ENCODE measurements at regions not wholly inside any gene's neighbourhood (a gene's known extent, or its start where the extent isn't known, plus 50 kb on each side); places are given as distances from the start of the nearest gene placed in this dataset.

DNA sequence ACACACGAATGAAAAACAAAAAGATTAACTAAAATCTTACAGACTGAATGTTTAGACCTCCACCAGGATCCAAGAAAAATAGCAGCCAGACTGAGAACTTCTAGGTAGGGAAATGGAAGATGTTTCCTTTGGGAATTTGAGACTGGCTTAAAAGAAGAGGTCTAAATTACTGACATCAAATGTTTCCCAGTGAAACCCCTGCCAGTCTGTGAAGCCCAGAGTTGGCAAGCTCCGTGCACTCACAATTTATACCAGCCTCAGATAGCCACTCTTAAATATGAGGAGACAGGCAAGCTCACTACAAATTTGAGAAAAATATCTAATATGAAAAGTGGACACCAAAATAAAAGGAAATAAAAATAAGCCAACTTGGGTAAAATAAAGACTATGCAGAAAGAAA, 700.5 kb upstream of the ZNF385D start:
- WGBS (ENCODE audit: missing lambda C conversion rate): 6% methylated on average over 2 of the region's 2 CpGs
- H3K4me1 ChIP-seq: no peaks in the 10 kb centered on the region
- no peak overlapping the region for H3K4me2 ChIP-seq
- H3K9me3 ChIP-seq: no peaks in the 10 kb centered on the region
- TF ChIP-seq KDM1A (IDR thresholded peaks at IDR 0.05; ENCODE audit: low read depth) (no peak), FOXS1 (CRISPR knock-in tag; IDR thresholded peaks at IDR 0.05) (no peak), RCOR1 (IDR thresholded peaks at IDR 0.05; ENCODE audit: low read depth, low read length) (no peak), CHD4 (IDR thresholded peaks at IDR 0.05; ENCODE audit: borderline replicate concordance) (no peak), RARB (CRISPR knock-in tag; IDR thresholded peaks at IDR 0.05) (no peak), JUN (IDR thresholded peaks at IDR 0.05) (no peak), MAFK (IDR thresholded peaks at IDR 0.05; ENCODE audit: partially characterized antibody) (no peak), BHLHE40 (IDR thresholded peaks at IDR 0.05; ENCODE audit: low read depth, low read length) (no peak)
- TF ChIP-seq, protein P1, sequence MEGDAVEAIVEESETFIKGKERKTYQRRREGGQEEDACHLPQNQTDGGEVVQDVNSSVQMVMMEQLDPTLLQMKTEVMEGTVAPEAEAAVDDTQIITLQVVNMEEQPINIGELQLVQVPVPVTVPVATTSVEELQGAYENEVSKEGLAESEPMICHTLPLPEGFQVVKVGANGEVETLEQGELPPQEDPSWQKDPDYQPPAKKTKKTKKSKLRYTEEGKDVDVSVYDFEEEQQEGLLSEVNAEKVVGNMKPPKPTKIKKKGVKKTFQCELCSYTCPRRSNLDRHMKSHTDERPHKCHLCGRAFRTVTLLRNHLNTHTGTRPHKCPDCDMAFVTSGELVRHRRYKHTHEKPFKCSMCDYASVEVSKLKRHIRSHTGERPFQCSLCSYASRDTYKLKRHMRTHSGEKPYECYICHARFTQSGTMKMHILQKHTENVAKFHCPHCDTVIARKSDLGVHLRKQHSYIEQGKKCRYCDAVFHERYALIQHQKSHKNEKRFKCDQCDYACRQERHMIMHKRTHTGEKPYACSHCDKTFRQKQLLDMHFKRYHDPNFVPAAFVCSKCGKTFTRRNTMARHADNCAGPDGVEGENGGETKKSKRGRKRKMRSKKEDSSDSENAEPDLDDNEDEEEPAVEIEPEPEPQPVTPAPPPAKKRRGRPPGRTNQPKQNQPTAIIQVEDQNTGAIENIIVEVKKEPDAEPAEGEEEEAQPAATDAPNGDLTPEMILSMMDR (IDR thresholded peaks at IDR 0.05): no peak
- no peak for FAIRE-seq
- POLR2A ChIA-PET: no interaction called here
- CTCF ChIA-PET: no interaction called here
- H3K4me3 ChIP-seq: no peak overlapping the region
- H3K27ac ChIP-seq: no peak overlapping the region
- ATAC-seq: no peak
- no peak for DNase-seq (ENCODE audit: low read depth in 1 of 2, low spot score in 1 of 2)

DNA sequence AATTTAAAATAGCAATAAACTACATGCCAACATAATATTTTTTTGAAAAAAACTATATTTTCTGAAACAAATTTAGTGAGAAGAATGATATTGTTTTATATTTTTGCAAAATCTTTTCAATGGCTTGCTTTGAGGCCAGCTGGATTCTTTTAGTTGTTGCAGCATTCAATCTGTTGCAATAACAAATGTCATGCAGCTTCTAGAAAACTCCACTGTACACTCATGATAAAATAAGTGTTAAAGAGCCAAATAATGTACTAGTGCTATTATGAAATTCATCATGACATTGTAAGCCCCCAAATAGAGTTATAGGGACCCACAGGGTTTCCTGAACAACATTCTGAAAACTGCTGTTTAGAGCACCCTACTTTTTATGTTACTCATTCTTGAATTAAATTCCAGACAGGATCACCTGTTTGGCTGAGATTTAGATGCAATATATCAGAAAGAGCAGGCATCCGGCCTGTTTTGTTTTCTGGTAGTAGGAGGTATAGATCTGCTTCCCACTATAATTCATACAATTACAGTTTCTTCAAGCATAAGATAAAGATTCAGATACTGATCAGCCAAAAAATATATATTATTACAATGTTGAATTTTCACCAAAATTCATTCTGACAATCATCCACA, 703.0 kb upstream of the ZNF385D start:
- Histone ChIP-seq H3K4me2 (no peak overlapping the region), H3K27ac (no peak overlapping the region), H3K9me3 (no peaks in the 10 kb centered on the region), H3K4me1 (no peaks in the 10 kb centered on the region), H3K4me3 (no peak overlapping the region)
- no peak for ATAC-seq
- TF ChIP-seq, protein P2, sequence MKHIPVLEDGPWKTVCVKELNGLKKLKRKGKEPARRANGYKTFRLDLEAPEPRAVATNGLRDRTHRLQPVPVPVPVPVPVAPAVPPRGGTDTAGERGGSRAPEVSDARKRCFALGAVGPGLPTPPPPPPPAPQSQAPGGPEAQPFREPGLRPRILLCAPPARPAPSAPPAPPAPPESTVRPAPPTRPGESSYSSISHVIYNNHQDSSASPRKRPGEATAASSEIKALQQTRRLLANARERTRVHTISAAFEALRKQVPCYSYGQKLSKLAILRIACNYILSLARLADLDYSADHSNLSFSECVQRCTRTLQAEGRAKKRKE (CRISPR knock-in tag; IDR thresholded peaks at IDR 0.05; ENCODE audit: low read depth): no peak
- TF ChIP-seq, protein P1 (IDR thresholded peaks at IDR 0.05): no peak
- TF ChIP-seq TFCP2L1 (CRISPR knock-in tag; IDR thresholded peaks at IDR 0.05) (no peak), CBX8 (IDR thresholded peaks at IDR 0.05) (no peak), HOXA7 (CRISPR knock-in tag; IDR thresholded peaks at IDR 0.05) (no peak), PHF8 (IDR thresholded peaks at IDR 0.05; ENCODE audit: borderline replicate concordance, low read depth) (no peak), MAZ (IDR thresholded peaks at IDR 0.05; ENCODE audit: borderline replicate concordance, low read depth, low read length) (no peak)
- TF ChIP-seq, protein P3, sequence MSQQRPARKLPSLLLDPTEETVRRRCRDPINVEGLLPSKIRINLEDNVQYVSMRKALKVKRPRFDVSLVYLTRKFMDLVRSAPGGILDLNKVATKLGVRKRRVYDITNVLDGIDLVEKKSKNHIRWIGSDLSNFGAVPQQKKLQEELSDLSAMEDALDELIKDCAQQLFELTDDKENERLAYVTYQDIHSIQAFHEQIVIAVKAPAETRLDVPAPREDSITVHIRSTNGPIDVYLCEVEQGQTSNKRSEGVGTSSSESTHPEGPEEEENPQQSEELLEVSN (IDR thresholded peaks at IDR 0.05; ENCODE audit: borderline replicate concordance, low read depth): no peak
- 8% methylated on average over 1 of the region's 1 CpG for WGBS (ENCODE audit: missing lambda C conversion rate)
- FAIRE-seq: no peak
- CTCF ChIA-PET: no interaction called here
- POLR2A ChIA-PET: no interaction called here
- DNase-seq (ENCODE audit: low read depth in 1 of 2, low spot score in 1 of 2): no peak

DNA sequence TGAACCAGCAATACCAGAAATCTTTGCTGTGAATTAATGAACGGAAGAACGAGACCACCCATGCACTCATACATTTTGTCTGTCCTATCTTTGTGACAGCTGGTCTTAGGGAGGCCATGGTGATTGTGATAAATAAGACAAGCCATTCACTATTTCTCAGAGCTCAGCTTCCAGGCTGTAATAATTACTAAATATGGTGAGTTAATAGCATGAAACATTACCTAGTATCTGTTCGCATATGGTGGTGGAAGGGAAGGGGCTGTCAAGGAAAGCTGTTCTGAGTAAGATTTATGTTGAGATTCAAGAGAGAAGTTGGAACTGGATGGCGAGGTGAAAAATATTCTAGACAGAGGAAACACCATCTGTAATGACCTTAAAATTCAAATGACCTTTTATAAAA, 719.0 kb upstream of the ZNF385D start:
- no peak for FAIRE-seq
- ChIA-PET POLR2A (no interaction called here), CTCF (no interaction called here)
- 12% methylated on average over 4 of the region's 4 CpGs for WGBS (ENCODE audit: missing lambda C conversion rate)
- TF ChIP-seq, protein P2 (CRISPR knock-in tag; IDR thresholded peaks at IDR 0.05; ENCODE audit: low read depth): no peak
- TF ChIP-seq HDAC2 (IDR thresholded peaks at IDR 0.05) (no peak), BHLHE40 (IDR thresholded peaks at IDR 0.05; ENCODE audit: low read depth, low read length) (no peak), EP300 (IDR thresholded peaks at IDR 0.05) (no peak), CBX8 (IDR thresholded peaks at IDR 0.05) (no peak), FOXS1 (CRISPR knock-in tag; IDR thresholded peaks at IDR 0.05) (no peak), POLR2A (IDR thresholded peaks at IDR 0.05; ENCODE audit: low read length) (no peak), GATA3 (IDR thresholded peaks at IDR 0.05; ENCODE audit: borderline replicate concordance) (no peak), RARB (CRISPR knock-in tag; IDR thresholded peaks at IDR 0.05) (no peak), RAD21 (conservative IDR thresholded peaks at IDR 0.05 in 1 of 2, IDR thresholded peaks at IDR 0.05 in 1 of 2) (no peak), FOSB (CRISPR knock-in tag; IDR thresholded peaks at IDR 0.05) (no peak), HOXA7 (CRISPR knock-in tag; IDR thresholded peaks at IDR 0.05) (no peak), RFX5 (IDR thresholded peaks at IDR 0.05) (no peak), CBX2 (IDR thresholded peaks at IDR 0.05; ENCODE audit: borderline replicate concordance, low read depth) (no peak)
- TF ChIP-seq, protein P3 (IDR thresholded peaks at IDR 0.05; ENCODE audit: borderline replicate concordance, low read depth): no peak
- TF ChIP-seq, protein P4, sequence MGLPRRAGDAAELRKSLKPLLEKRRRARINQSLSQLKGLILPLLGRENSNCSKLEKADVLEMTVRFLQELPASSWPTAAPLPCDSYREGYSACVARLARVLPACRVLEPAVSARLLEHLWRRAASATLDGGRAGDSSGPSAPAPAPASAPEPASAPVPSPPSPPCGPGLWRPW (IDR thresholded peaks at IDR 0.05): no peak
- no peak overlapping the region for H3K4me2 ChIP-seq
- no peak for ATAC-seq
- H3K9me3 ChIP-seq: no peaks in the 10 kb centered on the region
- no peak for DNase-seq (ENCODE audit: low read depth in 1 of 2, low spot score in 1 of 2)
- no peaks in the 10 kb centered on the region for H3K4me1 ChIP-seq
- H3K4me3 ChIP-seq: no peak overlapping the region
- no peak overlapping the region for H3K27ac ChIP-seq
